SKM-1 treated with dmso at 0.1 percent for 144 hours (cell line): ENCODE measurements at regions not wholly inside any gene's neighbourhood (a gene's known extent, or its start where the extent isn't known, plus 50 kb on each side); places are given as distances from the start of the nearest gene placed in this dataset.

Experiments used
- DNase-seq: peaks from one replicate; lab custom pipeline; 2025; ENCODE audit not compliant: unreplicated experiment; lab: John Stamatoyannopoulos, UW

- no peak for DNase-seq
These were observed 696.2 kb upstream of the TENM4 start for GRCh38 chr11:80136991-80137390.

- no peak for DNase-seq
These were observed 688.6 kb upstream of the TENM4 start for GRCh38 chr11:80129396-80129795.

GRCh38 chr11:80122211-80122610 lies 681.4 kb upstream of the TENM4 start:
- DNase-seq = no peak

- no peak for DNase-seq
These were observed 677.2 kb upstream of the TENM4 start for GRCh38 chr11:80118073-80118472.

GRCh38 chr11:80116796-80117195 lies 676.0 kb upstream of the TENM4 start:
- DNase-seq = no peak

- no peak for DNase-seq
These were observed 668.8 kb upstream of the TENM4 start for GRCh38 chr11:80109652-80110051.

GRCh38 chr11:80109031-80109430 lies 668.2 kb upstream of the TENM4 start:
- no peak for DNase-seq

GRCh38 chr11:80107415-80107814 lies 666.6 kb upstream of the TENM4 start:
- DNase-seq = no peak

- no peak for DNase-seq
These were observed 663.4 kb upstream of the TENM4 start for GRCh38 chr11:80104191-80104590.

- no peak for DNase-seq
These were observed 662.5 kb upstream of the TENM4 start for GRCh38 chr11:80103142-80103859.

GRCh38 chr11:80097146-80097545 lies 656.3 kb upstream of the TENM4 start:
- DNase-seq = no peak

GRCh38 chr11:80096736-80097135 lies 655.9 kb upstream of the TENM4 start:
- DNase-seq = no peak

- DNase-seq = no peak
These were observed 645.7 kb upstream of the TENM4 start for GRCh38 chr11:80086496-80087055.

GRCh38 chr11:80085563-80085962 lies 644.7 kb upstream of the TENM4 start:
- DNase-seq = no peak

GRCh38 chr11:80084608-80085007 lies 643.8 kb upstream of the TENM4 start:
- no peak for DNase-seq

GRCh38 chr11:80083531-80083951 lies 642.7 kb upstream of the TENM4 start:
- no peak for DNase-seq

GRCh38 chr11:80082406-80082805 lies 641.6 kb upstream of the TENM4 start:
- no peak for DNase-seq

- DNase-seq = no peak
These were observed 636.3 kb upstream of the TENM4 start for GRCh38 chr11:80077113-80077512.

- DNase-seq = no peak
These were observed 634.0 kb upstream of the TENM4 start for GRCh38 chr11:80074837-80075236.

- DNase-seq = no peak
These were observed 625.5 kb upstream of the TENM4 start for GRCh38 chr11:80066291-80066690.

- DNase-seq = no peak
These were observed 624.3 kb upstream of the TENM4 start for GRCh38 chr11:80065086-80065485.

- DNase-seq = no peak
These were observed 620.2 kb upstream of the TENM4 start for GRCh38 chr11:80061056-80061455.

- peak; percentile 35 for DNase-seq
These were observed 613.8 kb upstream of the TENM4 start for GRCh38 chr11:80054582-80055165.
